GM10266 (cell line): ENCODE measurements at regions not wholly inside any gene's neighbourhood (a gene's known extent, or its start where the extent isn't known, plus 50 kb on each side); places are given as distances from the start of the nearest gene placed in this dataset.

ENCODE experiments used
- DNase-seq: peaks from one replicate; pipeline ENCODE4 v3.0.0; 2012; ENCODE audit errors: extremely low spot score
- CTCF ChIP-seq: IDR thresholded peaks from 2 replicates; pipeline ENCODE4 v1.5.1; 2012; ENCODE audit warnings: mild to moderate bottlenecking, low read depth; ENCODE audit not compliant: control insufficient read depth, insufficient read depth; ENCODE audit errors: missing control alignments

- TF ChIP-seq CTCF, result no peak
- no peak for DNase-seq
Measured at GRCh38 chr14:30234966-30235365, 307.3 kb upstream of the PRKD1 start.

- TF ChIP-seq CTCF, result no peak
- no peak for DNase-seq
Measured at GRCh38 chr14:30235485-30235884, 307.8 kb upstream of the PRKD1 start.

GRCh38 chr14:30238936-30239335, 311.3 kb upstream of the PRKD1 start:
- TF ChIP-seq CTCF, result no peak
- DNase-seq, result no peak

GRCh38 chr14:30240018-30240417, 312.4 kb upstream of the PRKD1 start:
- no peak for DNase-seq

GRCh38 chr14:30240685-30241084, 313.0 kb upstream of the PRKD1 start:
- no peak for DNase-seq
- no peak for TF ChIP-seq CTCF

More at GRCh38 chr14:30240018-30240417, 312.4 kb upstream of the PRKD1 start:
- TF ChIP-seq CTCF, result no peak

GRCh38 chr14:30242744-30243143, 315.1 kb upstream of the PRKD1 start:
- TF ChIP-seq CTCF, result no peak
- no peak for DNase-seq

- DNase-seq, result no peak
- TF ChIP-seq CTCF, result no peak
Measured at GRCh38 chr14:30243207-30243606, 315.6 kb upstream of the PRKD1 start.
